ENCODE measurements at regions not wholly inside any gene's neighbourhood (a gene's known extent, or its start where the extent isn't known, plus 50 kb on each side); places are given as distances from the start of the nearest gene placed in this dataset.
"Not testable (repeated sequence)": the region's sequence is repeated elsewhere in the genome, so short reads cannot be mapped to it uniquely, and the experiment has no call there.

GRCh38 chr16:17555176-17555575 is 84.4 kb upstream of the XYLT1 start:
- no peaks in the 10 kb centered on the region for H3K36me3 ChIP-seq (ENCODE audit: control insufficient read depth in 5 of 5, insufficient read depth in 5 of 5, low read length in 5 of 5)
- no peak overlapping the region for H3K27ac ChIP-seq (ENCODE audit: low read depth, low read length)
- no peak overlapping the region for H3K4me3 ChIP-seq (ENCODE audit: low read depth in 1 of 5, low read length in 5 of 5)
- H3K27me3 ChIP-seq (ENCODE audit: control insufficient read depth in 5 of 5, insufficient read depth in 4 of 5, low read length in 5 of 5): peaks cover 0 to 7% (median 6%) of the 10 kb centered on the region in 5 donors
- peaks cover 0 to 3% (median 0%) of the 10 kb centered on the region in 5 donors for H3K4me1 ChIP-seq (ENCODE audit: control insufficient read depth in 5 of 5, insufficient read depth in 5 of 5, low read length in 5 of 5)
- no peak overlapping the region for H3K9ac ChIP-seq (ENCODE audit: low read length in 5 of 5)
- H3K9me3 ChIP-seq (ENCODE audit: control insufficient read depth in 5 of 5, low read length in 5 of 5): no peaks in the 10 kb centered on the region

- Histone ChIP-seq H3K36me3 (ENCODE audit: control insufficient read depth in 5 of 5, insufficient read depth in 5 of 5, low read length in 5 of 5) (no peaks in the 10 kb centered on the region), H3K4me1 (ENCODE audit: control insufficient read depth in 5 of 5, insufficient read depth in 5 of 5, low read length in 5 of 5) (peaks cover 0 to 3% (median 0%) of the 10 kb centered on the region in 5 donors), H3K9ac (ENCODE audit: low read length in 5 of 5) (no peak overlapping the region), H3K27me3 (ENCODE audit: control insufficient read depth in 5 of 5, insufficient read depth in 4 of 5, low read length in 5 of 5) (peaks cover 0 to 7% (median 6%) of the 10 kb centered on the region in 5 donors), H3K9me3 (ENCODE audit: control insufficient read depth in 5 of 5, low read length in 5 of 5) (no peaks in the 10 kb centered on the region), H3K27ac (ENCODE audit: low read depth, low read length) (no peak overlapping the region), H3K4me3 (ENCODE audit: low read depth in 1 of 5, low read length in 5 of 5) (no peak overlapping the region)
These were observed 81.6 kb upstream of the XYLT1 start for GRCh38 chr16:17552351-17552750.

DNA sequence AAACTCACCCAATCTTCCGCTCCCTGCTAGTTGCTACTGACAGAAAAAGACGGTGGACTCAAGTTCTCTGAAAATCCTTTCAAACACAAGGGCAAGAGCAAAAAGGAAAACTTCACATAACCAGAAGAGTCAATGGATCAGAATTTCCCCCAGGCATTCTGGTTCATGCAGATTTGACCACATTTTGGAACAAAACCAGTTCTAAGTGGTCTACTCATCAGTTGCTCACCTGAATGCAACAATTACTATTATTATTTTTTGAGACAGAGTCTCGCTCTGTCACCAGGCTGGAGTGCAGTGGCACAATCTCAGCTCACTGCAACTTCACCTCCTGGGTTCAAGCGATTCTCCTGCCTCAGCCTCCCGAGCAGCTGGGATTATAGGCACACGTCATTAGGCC is 80.9 kb upstream of the XYLT1 start:
- not testable (repeated sequence) for H3K4me1 ChIP-seq (ENCODE audit: control insufficient read depth in 5 of 5, insufficient read depth in 5 of 5, low read length in 5 of 5); H3K36me3 ChIP-seq (ENCODE audit: control insufficient read depth in 5 of 5, insufficient read depth in 5 of 5, low read length in 5 of 5)

DNA sequence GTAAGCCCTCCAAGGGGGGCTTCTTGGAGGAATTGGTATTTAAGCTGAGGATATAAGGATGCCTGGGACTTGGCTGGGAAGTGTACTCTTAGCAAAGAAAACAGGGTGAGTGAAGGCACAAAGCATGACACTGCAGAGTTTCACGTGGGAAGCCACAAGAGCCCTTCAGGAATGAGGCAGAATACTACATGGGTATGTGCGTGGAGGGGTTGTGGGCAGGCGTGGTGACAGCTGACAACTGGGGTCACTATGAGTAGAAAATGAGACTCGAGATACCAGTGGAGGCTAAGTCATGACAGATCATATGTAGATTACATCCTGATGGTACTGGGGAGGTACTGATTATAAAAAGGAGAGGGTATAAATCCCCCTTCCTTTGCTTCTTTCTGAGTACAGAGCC is 78.1 kb upstream of the XYLT1 start:
- H3K27me3 ChIP-seq (ENCODE audit: control insufficient read depth in 5 of 5, insufficient read depth in 4 of 5, low read length in 5 of 5): peaks cover 0 to 6% (median 4%) of the 10 kb centered on the region in 5 donors
- no peak overlapping the region for H3K9ac ChIP-seq (ENCODE audit: low read length in 5 of 5)
- peaks cover 0 to 3% (median 0%) of the 10 kb centered on the region in 5 donors for H3K4me1 ChIP-seq (ENCODE audit: control insufficient read depth in 5 of 5, insufficient read depth in 5 of 5, low read length in 5 of 5)
- H3K36me3 ChIP-seq (ENCODE audit: control insufficient read depth in 5 of 5, insufficient read depth in 5 of 5, low read length in 5 of 5): no peaks in the 10 kb centered on the region
- no peaks in the 10 kb centered on the region for H3K9me3 ChIP-seq (ENCODE audit: control insufficient read depth in 5 of 5, low read length in 5 of 5)
- no peak overlapping the region for H3K4me3 ChIP-seq (ENCODE audit: low read depth in 1 of 5, low read length in 5 of 5)
- no peak overlapping the region for H3K27ac ChIP-seq (ENCODE audit: low read depth, low read length)

More for the DNA sequence above, 80.9 kb upstream of the XYLT1 start:
- not testable (repeated sequence) for H3K9ac ChIP-seq (ENCODE audit: low read length in 5 of 5); H3K27ac ChIP-seq (ENCODE audit: low read depth, low read length); H3K4me3 ChIP-seq (ENCODE audit: low read depth in 1 of 5, low read length in 5 of 5); H3K9me3 ChIP-seq (ENCODE audit: control insufficient read depth in 5 of 5, low read length in 5 of 5); H3K27me3 ChIP-seq (ENCODE audit: control insufficient read depth in 5 of 5, insufficient read depth in 4 of 5, low read length in 5 of 5)

GRCh38 chr16:17544785-17545184 is 74.0 kb upstream of the XYLT1 start:
- peaks cover 0 to 2% (median 0%) of the 10 kb centered on the region in 5 donors for H3K27me3 ChIP-seq (ENCODE audit: control insufficient read depth in 5 of 5, insufficient read depth in 4 of 5, low read length in 5 of 5)
- no peaks in the 10 kb centered on the region for H3K9me3 ChIP-seq (ENCODE audit: control insufficient read depth in 5 of 5, low read length in 5 of 5)
- no peak overlapping the region for H3K4me3 ChIP-seq (ENCODE audit: low read depth in 1 of 5, low read length in 5 of 5)
- no peak overlapping the region for H3K27ac ChIP-seq (ENCODE audit: low read depth, low read length)
- H3K4me1 ChIP-seq (ENCODE audit: control insufficient read depth in 5 of 5, insufficient read depth in 5 of 5, low read length in 5 of 5): no peaks in the 10 kb centered on the region
- H3K9ac ChIP-seq (ENCODE audit: low read length in 5 of 5): no peak overlapping the region
- no peaks in the 10 kb centered on the region for H3K36me3 ChIP-seq (ENCODE audit: control insufficient read depth in 5 of 5, insufficient read depth in 5 of 5, low read length in 5 of 5)

DNA sequence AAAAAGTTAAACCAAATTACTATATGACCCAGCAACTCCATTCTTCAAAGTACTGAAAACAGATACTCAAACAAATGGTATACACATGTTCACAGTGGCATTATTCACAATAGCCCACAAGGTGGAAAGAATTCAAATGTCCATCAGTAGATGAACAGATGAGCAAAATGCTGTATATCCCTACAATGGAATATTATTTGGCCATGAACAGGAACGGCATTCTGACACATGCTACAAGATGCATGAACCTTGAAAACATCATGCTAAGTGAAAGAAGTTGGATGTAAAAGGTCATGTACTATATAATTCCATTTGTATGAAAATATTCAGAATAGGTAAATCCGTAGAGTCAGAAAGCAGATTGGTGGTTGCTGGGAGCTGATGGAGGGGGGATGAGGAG is 73.5 kb upstream of the XYLT1 start:
- Histone ChIP-seq H3K9ac (ENCODE audit: low read length in 5 of 5) (no peak overlapping the region), H3K27me3 (ENCODE audit: control insufficient read depth in 5 of 5, insufficient read depth in 4 of 5, low read length in 5 of 5) (peaks cover 0 to 2% (median 0%) of the 10 kb centered on the region in 5 donors), H3K4me1 (ENCODE audit: control insufficient read depth in 5 of 5, insufficient read depth in 5 of 5, low read length in 5 of 5) (no peaks in the 10 kb centered on the region), H3K9me3 (ENCODE audit: control insufficient read depth in 5 of 5, low read length in 5 of 5) (no peaks in the 10 kb centered on the region), H3K27ac (ENCODE audit: low read depth, low read length) (no peak overlapping the region), H3K36me3 (ENCODE audit: control insufficient read depth in 5 of 5, insufficient read depth in 5 of 5, low read length in 5 of 5) (no peaks in the 10 kb centered on the region), H3K4me3 (ENCODE audit: low read depth in 1 of 5, low read length in 5 of 5) (no peak overlapping the region)

DNA sequence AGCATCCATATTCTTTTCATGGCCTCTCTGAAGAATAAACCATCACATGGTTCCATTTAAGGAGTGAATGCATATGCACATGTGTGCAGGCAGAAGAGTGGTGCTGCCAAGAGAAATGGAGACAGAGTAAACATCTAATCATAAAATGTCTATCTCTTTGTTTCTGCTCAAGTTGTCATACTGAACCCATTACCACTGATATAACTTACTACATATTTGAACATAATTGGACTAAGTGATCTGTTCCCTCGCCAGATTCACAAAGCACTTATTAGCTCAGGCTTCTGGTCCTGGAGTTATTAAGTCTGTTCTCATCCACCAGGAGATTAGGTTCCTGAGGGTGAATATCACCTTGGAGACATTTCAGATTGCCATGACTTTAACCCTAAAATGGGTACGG is 72.3 kb upstream of the XYLT1 start:
- H3K36me3 ChIP-seq (ENCODE audit: control insufficient read depth in 5 of 5, insufficient read depth in 5 of 5, low read length in 5 of 5): no peaks in the 10 kb centered on the region
- peaks cover 0 to 2% (median 0%) of the 10 kb centered on the region in 5 donors for H3K27me3 ChIP-seq (ENCODE audit: control insufficient read depth in 5 of 5, insufficient read depth in 4 of 5, low read length in 5 of 5)
- no peaks in the 10 kb centered on the region for H3K9me3 ChIP-seq (ENCODE audit: control insufficient read depth in 5 of 5, low read length in 5 of 5)
- no peak overlapping the region for H3K9ac ChIP-seq (ENCODE audit: low read length in 5 of 5)
- H3K27ac ChIP-seq (ENCODE audit: low read depth, low read length): no peak overlapping the region
- no peaks in the 10 kb centered on the region for H3K4me1 ChIP-seq (ENCODE audit: control insufficient read depth in 5 of 5, insufficient read depth in 5 of 5, low read length in 5 of 5)
- H3K4me3 ChIP-seq (ENCODE audit: low read depth in 1 of 5, low read length in 5 of 5): no peak overlapping the region

DNA sequence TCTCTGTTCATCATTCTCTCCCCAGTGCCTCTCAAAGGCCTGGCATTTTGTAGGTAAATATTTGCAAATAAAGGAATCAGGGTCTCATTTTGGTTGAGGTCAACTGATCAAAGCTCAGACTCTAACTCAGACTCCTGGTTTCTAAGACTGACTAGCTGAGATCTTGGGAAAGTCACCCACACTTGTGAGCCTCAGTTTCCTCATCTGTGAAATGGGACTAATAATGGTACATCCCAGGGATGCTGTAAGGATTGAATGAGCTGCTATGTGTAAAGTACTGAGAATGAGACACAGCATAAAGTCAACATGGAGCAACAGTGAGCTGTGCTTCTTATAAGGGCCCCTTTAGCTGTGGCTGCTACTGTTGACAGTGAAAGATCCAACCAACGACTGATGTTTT is 70.6 kb upstream of the XYLT1 start:
- no peak overlapping the region for H3K4me3 ChIP-seq (ENCODE audit: low read depth in 1 of 5, low read length in 5 of 5)
- H3K9me3 ChIP-seq (ENCODE audit: control insufficient read depth in 5 of 5, low read length in 5 of 5): no peaks in the 10 kb centered on the region
- no peaks in the 10 kb centered on the region for H3K36me3 ChIP-seq (ENCODE audit: control insufficient read depth in 5 of 5, insufficient read depth in 5 of 5, low read length in 5 of 5)
- H3K4me1 ChIP-seq (ENCODE audit: control insufficient read depth in 5 of 5, insufficient read depth in 5 of 5, low read length in 5 of 5): no peaks in the 10 kb centered on the region
- no peak overlapping the region for H3K9ac ChIP-seq (ENCODE audit: low read length in 5 of 5)
- peaks cover 0 to 4% (median 2%) of the 10 kb centered on the region in 5 donors for H3K27me3 ChIP-seq (ENCODE audit: control insufficient read depth in 5 of 5, insufficient read depth in 4 of 5, low read length in 5 of 5)
- no peak overlapping the region for H3K27ac ChIP-seq (ENCODE audit: low read depth, low read length)

GRCh38 chr16:17538927-17539326 is 68.2 kb upstream of the XYLT1 start:
- Histone ChIP-seq H3K27me3 (ENCODE audit: control insufficient read depth in 5 of 5, insufficient read depth in 4 of 5, low read length in 5 of 5) (peaks cover 0 to 5% (median 4%) of the 10 kb centered on the region in 5 donors), H3K4me3 (ENCODE audit: low read depth in 1 of 5, low read length in 5 of 5) (no peak overlapping the region), H3K27ac (ENCODE audit: low read depth, low read length) (no peak overlapping the region), H3K9ac (ENCODE audit: low read length in 5 of 5) (no peak overlapping the region), H3K9me3 (ENCODE audit: control insufficient read depth in 5 of 5, low read length in 5 of 5) (no peaks in the 10 kb centered on the region), H3K36me3 (ENCODE audit: control insufficient read depth in 5 of 5, insufficient read depth in 5 of 5, low read length in 5 of 5) (no peaks in the 10 kb centered on the region), H3K4me1 (ENCODE audit: control insufficient read depth in 5 of 5, insufficient read depth in 5 of 5, low read length in 5 of 5) (no peaks in the 10 kb centered on the region)

DNA sequence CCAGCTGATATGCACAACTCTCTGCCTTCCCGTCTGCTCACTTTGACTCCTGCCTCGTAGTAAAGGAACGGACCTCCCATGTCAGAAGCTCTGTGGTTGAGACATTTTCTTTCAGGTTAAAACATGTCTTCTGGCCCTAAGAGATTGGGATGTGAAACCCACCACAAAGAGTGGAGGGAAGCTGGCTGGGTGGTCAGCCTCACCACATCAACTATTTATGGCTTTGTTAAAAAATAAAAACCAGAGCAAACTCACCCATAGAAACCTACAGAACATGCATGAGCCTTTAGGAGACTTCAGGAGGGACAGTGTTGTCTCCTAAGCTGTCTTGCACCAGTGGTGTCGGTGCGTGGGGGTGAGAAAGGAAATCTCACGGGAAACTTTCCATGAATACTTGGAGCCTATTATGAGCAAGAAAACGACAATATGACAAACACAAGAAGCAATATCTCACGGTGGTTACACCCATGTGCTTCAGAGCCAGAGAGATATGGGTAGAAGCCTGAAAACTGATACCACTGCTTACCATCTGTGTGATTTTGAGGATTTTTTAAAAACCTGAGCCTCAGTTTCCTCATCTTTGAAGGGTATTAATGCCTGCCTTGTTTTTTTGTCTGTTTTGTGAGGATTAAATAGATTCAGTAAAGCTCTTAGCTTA is 61.7 kb upstream of the XYLT1 start:
- Histone ChIP-seq H3K4me3 (ENCODE audit: low read depth in 1 of 5, low read length in 5 of 5) (no peak overlapping the region), H3K4me1 (ENCODE audit: control insufficient read depth in 5 of 5, insufficient read depth in 5 of 5, low read length in 5 of 5) (no peaks in the 10 kb centered on the region), H3K9me3 (ENCODE audit: control insufficient read depth in 5 of 5, low read length in 5 of 5) (peaks cover 0 to 8% (median 5%) of the 10 kb centered on the region in 5 donors), H3K36me3 (ENCODE audit: control insufficient read depth in 5 of 5, insufficient read depth in 5 of 5, low read length in 5 of 5) (no peaks in the 10 kb centered on the region), H3K9ac (ENCODE audit: low read length in 5 of 5) (no peak overlapping the region), H3K27ac (ENCODE audit: low read depth, low read length) (no peak overlapping the region), H3K27me3 (ENCODE audit: control insufficient read depth in 5 of 5, insufficient read depth in 4 of 5, low read length in 5 of 5) (peaks cover 0 to 4% (median 3%) of the 10 kb centered on the region in 5 donors)
